Neural crest cell (in vitro differentiated cells): ENCODE measurements at regions not wholly inside any gene's neighbourhood (a gene's known extent, or its start where the extent isn't known, plus 50 kb on each side); places are given as distances from the start of the nearest gene placed in this dataset.

Experiments used
- DNase-seq: peaks from one replicate; pipeline ENCODE4 v3.0.0; 2021; ENCODE audit warnings: low read depth, mixed read lengths, low spot score
- H3K27ac Mint-ChIP-seq: one replicate; pipeline ENCODE4 v1.8.0; 2021; ENCODE audit warnings: mild to moderate bottlenecking, mixed read lengths; ENCODE audit not compliant: unreplicated experiment
- H3K27me3 Mint-ChIP-seq: 2 replicates; pipeline ENCODE4 v1.8.0; 2021; ENCODE audit warnings: low read depth, mild to moderate bottlenecking, mixed read lengths
- H3K36me3 Mint-ChIP-seq: 2 replicates; pipeline ENCODE4 v1.8.0; 2021; ENCODE audit warnings: low read depth, mild to moderate bottlenecking, mixed read lengths
- H3K4me1 Mint-ChIP-seq: 2 replicates; pipeline ENCODE4 v1.8.0; 2021; ENCODE audit warnings: mixed read lengths
- H3K4me3 Mint-ChIP-seq: one replicate; pipeline ENCODE4 v1.8.0; 2021; ENCODE audit warnings: mild to moderate bottlenecking, mixed read lengths
- H3K9me3 Mint-ChIP-seq: 2 replicates; pipeline ENCODE4 v1.8.0; 2021; ENCODE audit warnings: mixed read lengths
- TF ChIP-seq, protein P1 (sequence below): fragments of 200-600 bp; sonication (generic); conservative IDR thresholded peaks from 2 replicates; pipeline ENCODE4 v1.5.0; 2021; ENCODE audit warnings: antibody characterized with exemption, mild to moderate bottlenecking

DNA sequence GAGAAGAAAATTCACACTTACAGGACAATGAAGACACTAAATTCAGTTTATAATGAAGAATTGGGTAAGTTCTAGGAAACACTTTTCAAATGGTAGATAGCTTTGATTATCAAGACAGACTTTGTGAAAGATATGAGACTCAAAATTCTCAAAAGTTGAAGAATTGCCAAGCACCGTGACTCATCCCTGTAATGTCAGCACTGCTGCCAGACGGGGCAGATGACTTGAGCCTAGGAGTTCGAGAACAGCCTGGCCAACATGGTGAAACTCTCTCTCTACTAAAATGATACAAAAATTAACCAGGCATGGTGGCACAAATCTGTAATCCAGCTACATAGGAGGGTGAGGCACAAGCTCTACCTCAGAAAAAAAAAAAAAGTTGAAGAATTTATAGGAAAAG is 1820.1 kb upstream of the LRRTM1 start:
- no peak for DNase-seq
- no peaks in the 10 kb centered on the region for H3K4me1 Mint-ChIP-seq
- no peaks in the 10 kb centered on the region for H3K27me3 Mint-ChIP-seq
- no peaks in the 10 kb centered on the region for H3K36me3 Mint-ChIP-seq
- TF ChIP-seq, protein P1, sequence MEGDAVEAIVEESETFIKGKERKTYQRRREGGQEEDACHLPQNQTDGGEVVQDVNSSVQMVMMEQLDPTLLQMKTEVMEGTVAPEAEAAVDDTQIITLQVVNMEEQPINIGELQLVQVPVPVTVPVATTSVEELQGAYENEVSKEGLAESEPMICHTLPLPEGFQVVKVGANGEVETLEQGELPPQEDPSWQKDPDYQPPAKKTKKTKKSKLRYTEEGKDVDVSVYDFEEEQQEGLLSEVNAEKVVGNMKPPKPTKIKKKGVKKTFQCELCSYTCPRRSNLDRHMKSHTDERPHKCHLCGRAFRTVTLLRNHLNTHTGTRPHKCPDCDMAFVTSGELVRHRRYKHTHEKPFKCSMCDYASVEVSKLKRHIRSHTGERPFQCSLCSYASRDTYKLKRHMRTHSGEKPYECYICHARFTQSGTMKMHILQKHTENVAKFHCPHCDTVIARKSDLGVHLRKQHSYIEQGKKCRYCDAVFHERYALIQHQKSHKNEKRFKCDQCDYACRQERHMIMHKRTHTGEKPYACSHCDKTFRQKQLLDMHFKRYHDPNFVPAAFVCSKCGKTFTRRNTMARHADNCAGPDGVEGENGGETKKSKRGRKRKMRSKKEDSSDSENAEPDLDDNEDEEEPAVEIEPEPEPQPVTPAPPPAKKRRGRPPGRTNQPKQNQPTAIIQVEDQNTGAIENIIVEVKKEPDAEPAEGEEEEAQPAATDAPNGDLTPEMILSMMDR, result no peak
- no peak overlapping the region for H3K27ac Mint-ChIP-seq
- H3K9me3 Mint-ChIP-seq, result peaks cover 7% of the 10 kb centered on the region
- no peak overlapping the region for H3K4me3 Mint-ChIP-seq

DNA sequence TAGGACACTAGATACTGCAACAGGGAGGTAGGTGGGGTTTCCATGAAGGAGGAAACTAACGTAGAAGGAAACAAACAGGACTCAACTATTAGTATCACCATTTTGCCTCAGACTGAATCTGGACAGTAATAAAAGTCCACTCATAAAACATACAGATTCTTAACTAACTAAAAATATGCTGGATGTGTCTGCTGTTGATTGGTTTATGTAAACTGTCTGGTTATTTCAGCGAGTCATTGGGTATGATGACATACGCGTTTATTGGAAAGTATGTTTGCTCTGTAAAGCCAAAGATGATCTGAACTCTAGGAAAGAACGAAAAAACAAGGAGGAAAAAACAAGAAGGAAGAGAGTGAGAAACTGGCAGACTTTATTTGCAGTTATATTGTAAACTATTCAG is 1816.1 kb upstream of the LRRTM1 start:
- Mint-ChIP-seq H3K4me3 (no peak overlapping the region), H3K36me3 (no peaks in the 10 kb centered on the region), H3K4me1 (no peaks in the 10 kb centered on the region), H3K27ac (no peak overlapping the region), H3K9me3 (peaks cover 3% of the 10 kb centered on the region), H3K27me3 (no peaks in the 10 kb centered on the region)
- TF ChIP-seq, protein P1, result no peak
- no peak for DNase-seq

DNA sequence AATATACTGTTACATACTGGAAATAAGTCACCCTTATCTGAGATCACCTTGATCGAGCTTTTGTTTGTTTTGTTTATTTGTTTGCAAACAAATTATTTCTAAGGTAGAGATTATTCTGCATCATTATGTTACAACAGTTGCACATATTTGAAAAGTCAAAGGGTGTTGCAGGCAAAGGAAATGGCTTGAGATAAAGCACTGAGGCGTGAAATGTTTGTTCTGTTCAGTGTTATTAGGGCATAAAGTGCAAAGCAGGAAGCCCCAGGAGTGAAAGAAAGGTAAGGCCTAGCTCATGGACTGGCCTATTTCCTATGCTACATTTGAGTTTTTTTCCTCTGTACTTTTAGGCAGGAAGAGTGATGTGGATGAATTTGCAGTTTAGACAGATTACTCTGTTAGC is 1815.6 kb upstream of the LRRTM1 start:
- Mint-ChIP-seq H3K27me3 (no peaks in the 10 kb centered on the region), H3K4me3 (no peak overlapping the region), H3K4me1 (no peaks in the 10 kb centered on the region), H3K36me3 (no peaks in the 10 kb centered on the region), H3K9me3 (no peaks in the 10 kb centered on the region), H3K27ac (no peak overlapping the region)
- no peak for DNase-seq
- TF ChIP-seq, protein P1, result no peak

DNA sequence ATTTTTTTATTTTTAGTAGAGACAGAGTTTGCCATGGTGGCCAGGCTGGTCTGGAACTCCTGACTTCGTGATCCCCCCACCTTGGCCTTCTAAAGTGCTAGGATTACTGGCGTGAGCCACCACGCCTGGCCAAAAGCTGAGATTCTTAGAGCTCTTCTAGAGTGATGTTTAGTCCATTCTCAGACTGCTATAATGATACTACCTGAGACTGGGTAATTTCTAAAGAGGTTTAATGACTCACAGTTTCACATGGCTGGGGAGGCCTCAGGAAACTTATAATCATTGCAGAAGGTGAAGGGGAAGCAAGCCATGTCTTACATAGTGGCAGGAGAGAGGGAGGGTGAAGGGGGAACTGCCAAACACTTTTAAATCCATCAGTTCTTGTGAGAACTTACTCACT is 1804.9 kb upstream of the LRRTM1 start:
- H3K4me1 Mint-ChIP-seq, result no peaks in the 10 kb centered on the region
- no peak overlapping the region for H3K27ac Mint-ChIP-seq
- H3K27me3 Mint-ChIP-seq, result no peaks in the 10 kb centered on the region
- DNase-seq, result no peak
- H3K36me3 Mint-ChIP-seq, result no peaks in the 10 kb centered on the region
- no peak overlapping the region for H3K4me3 Mint-ChIP-seq
- peaks cover 6% of the 10 kb centered on the region for H3K9me3 Mint-ChIP-seq
- TF ChIP-seq, protein P1, result no peak

DNA sequence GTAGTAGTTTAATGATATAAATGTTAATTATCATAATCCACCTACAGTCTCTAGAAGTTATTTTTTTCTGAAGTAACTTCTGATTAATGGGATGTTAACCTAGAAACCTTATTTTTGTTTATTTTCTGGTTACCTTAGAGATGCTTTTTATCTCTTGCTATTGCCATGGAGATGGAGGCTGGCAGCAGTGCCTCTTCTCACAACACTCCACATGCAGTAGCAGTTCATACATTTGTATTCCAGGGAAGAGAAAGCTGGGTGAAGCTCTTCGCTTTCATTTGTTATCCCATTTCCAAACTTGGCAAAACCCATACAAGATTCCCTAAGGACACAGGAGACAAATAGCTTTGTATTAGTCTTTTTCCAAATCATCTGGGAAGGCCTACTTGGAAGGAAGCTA is 1794.1 kb upstream of the LRRTM1 start:
- Mint-ChIP-seq H3K27me3 (no peaks in the 10 kb centered on the region), H3K36me3 (no peaks in the 10 kb centered on the region), H3K27ac (no peak overlapping the region), H3K4me3 (no peak overlapping the region), H3K4me1 (no peaks in the 10 kb centered on the region), H3K9me3 (no peaks in the 10 kb centered on the region)
- TF ChIP-seq, protein P1, result no peak
- DNase-seq, result no peak

DNA sequence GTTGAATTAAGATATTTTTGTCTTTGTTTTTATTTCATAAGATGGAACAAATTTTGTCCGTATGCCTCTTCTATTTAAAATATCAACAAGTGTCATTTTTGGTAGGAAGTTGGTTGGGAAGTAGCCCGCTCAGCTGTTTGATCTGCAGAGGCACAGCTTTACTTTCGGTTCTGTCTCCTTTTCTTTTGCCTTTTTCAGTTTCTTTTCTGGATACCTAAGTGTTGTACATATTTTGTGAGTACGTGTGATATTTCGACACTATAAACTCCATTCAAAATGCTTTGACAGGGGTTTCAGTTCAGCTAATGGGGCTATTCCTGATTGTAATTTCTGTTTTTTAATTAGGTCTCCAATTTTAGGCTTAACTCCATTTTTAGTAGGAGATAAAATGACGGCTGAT is 1785.0 kb upstream of the LRRTM1 start:
- Mint-ChIP-seq H3K9me3 (peaks cover 12% of the 10 kb centered on the region), H3K27ac (no peak overlapping the region)
- TF ChIP-seq, protein P1, result no peak

More for the DNA sequence above, 1785.0 kb upstream of the LRRTM1 start:
- H3K36me3 Mint-ChIP-seq, result peaks cover 6% of the 10 kb centered on the region
- H3K27me3 Mint-ChIP-seq, result no peaks in the 10 kb centered on the region
- no peaks in the 10 kb centered on the region for H3K4me1 Mint-ChIP-seq
- no peak for DNase-seq
- no peak overlapping the region for H3K4me3 Mint-ChIP-seq
